H9 (cell line): ENCODE measurements at regions not wholly inside any gene's neighbourhood (a gene's known extent, or its start where the extent isn't known, plus 50 kb on each side); places are given as distances from the start of the nearest gene placed in this dataset.

Experiments used
- DNase-seq: peaks from one replicate; pipeline ENCODE4 v3.0.0-alpha.2; 2017
- H2AFZ ChIP-seq: one replicate; pipeline ENCODE4 v1.6.1; 2013; ENCODE audit warnings: mild to moderate bottlenecking, low read length, control low read depth, moderate library complexity
- H2AK5ac ChIP-seq: 2 replicates; pipeline ENCODE4 v1.6.1; 2013; ENCODE audit warnings: low read length, control low read depth, mixed read lengths; ENCODE audit not compliant: insufficient read length
- H2BK120ac ChIP-seq: one replicate; pipeline ENCODE4 v1.6.1; 2013; ENCODE audit warnings: low read depth, mild to moderate bottlenecking, low read length, control low read depth, inconsistent platforms; ENCODE audit not compliant: poor library complexity, severe bottlenecking
- H2BK12ac ChIP-seq: 2 replicates; pipeline ENCODE4 v1.6.1; 2013; ENCODE audit warnings: low read length, control low read depth, mixed read lengths, low read depth; ENCODE audit not compliant: insufficient read length
- H2BK15ac ChIP-seq: 2 replicates; pipeline ENCODE4 v1.6.1; 2013; ENCODE audit warnings: low read depth, low read length, control low read depth
- H2BK20ac ChIP-seq: one replicate; pipeline ENCODE4 v1.6.1; 2013; ENCODE audit warnings: low read depth, mild to moderate bottlenecking, low read length, control low read depth, inconsistent platforms; ENCODE audit not compliant: poor library complexity, severe bottlenecking
- H2BK5ac ChIP-seq: 2 replicates; pipeline ENCODE4 v1.6.1; 2013; ENCODE audit warnings: low read length, control low read depth, mixed read lengths; ENCODE audit not compliant: insufficient read length
- H3K14ac ChIP-seq: 2 replicates; pipeline ENCODE4 v1.6.1; 2013; ENCODE audit warnings: low read length, control low read depth; ENCODE audit not compliant: insufficient read depth
- H3K18ac ChIP-seq: 2 replicates; pipeline ENCODE4 v1.6.1; 2013; ENCODE audit warnings: low read depth, mild to moderate bottlenecking, mixed read lengths, low read length, control low read depth; ENCODE audit not compliant: insufficient read length
- H3K23ac ChIP-seq: 2 replicates; pipeline ENCODE4 v1.6.1; 2013; ENCODE audit warnings: low read length, control low read depth, mixed read lengths, low read depth; ENCODE audit not compliant: insufficient read length
- H3K23me2 ChIP-seq: 2 replicates; pipeline ENCODE4 v1.6.1; 2013; ENCODE audit warnings: low read depth, mild to moderate bottlenecking, mixed read lengths, low read length, control low read depth; ENCODE audit not compliant: insufficient read length, poor library complexity, severe bottlenecking
- H3K27ac ChIP-seq: 2 replicates; pipeline ENCODE4 v1.5.1; 2013; ENCODE audit warnings: low read length, control low read depth, mixed read lengths, low read depth; ENCODE audit not compliant: insufficient read length
- H3K27me3 ChIP-seq: 2 replicates; pipeline ENCODE4 v1.6.1; 2013; ENCODE audit warnings: low read length, control low read depth, inconsistent platforms; ENCODE audit not compliant: insufficient read depth
- H3K4ac ChIP-seq: 2 replicates; pipeline ENCODE4 v1.6.1; 2013; ENCODE audit warnings: low read depth, mild to moderate bottlenecking, control low read depth, inconsistent platforms, low read length, moderate library complexity
- H3K4me1 ChIP-seq: 2 replicates; pipeline ENCODE4 v1.6.1; 2013; ENCODE audit warnings: low read length, control low read depth, inconsistent platforms; ENCODE audit not compliant: insufficient read depth
- H3K4me2 ChIP-seq: 2 replicates; pipeline ENCODE4 v1.6.1; 2013; ENCODE audit warnings: low read length, control low read depth, mixed read lengths; ENCODE audit not compliant: insufficient read length, insufficient read depth
- H3K56ac ChIP-seq: 2 replicates; pipeline ENCODE4 v1.6.1; 2013; ENCODE audit warnings: low read depth, mild to moderate bottlenecking, mixed read lengths, low read length, control low read depth; ENCODE audit not compliant: insufficient read length
- H3K79me1 ChIP-seq: 2 replicates; pipeline ENCODE4 v1.6.1; 2013; ENCODE audit warnings: low read depth, mild to moderate bottlenecking, moderate library complexity, low read length, control low read depth, inconsistent platforms; ENCODE audit not compliant: insufficient read depth, poor library complexity, severe bottlenecking
- H3K79me2 ChIP-seq: 2 replicates; pipeline ENCODE4 v1.6.1; 2013; ENCODE audit warnings: low read length, control low read depth, inconsistent platforms; ENCODE audit not compliant: insufficient read depth
- H3K9ac ChIP-seq: 2 replicates; pipeline ENCODE4 v1.6.1; 2013; ENCODE audit warnings: low read length, control low read depth, mixed read lengths; ENCODE audit not compliant: insufficient read length; ENCODE audit errors: extremely low read depth
- H3K9me3 ChIP-seq: one replicate; pipeline ENCODE4 v1.6.1; 2013; ENCODE audit warnings: low read depth, low read length, inconsistent platforms; ENCODE audit not compliant: control insufficient read depth
- H3T11ph ChIP-seq: one replicate; pipeline ENCODE4 v1.6.1; 2013; ENCODE audit warnings: mild to moderate bottlenecking, low read length, control low read depth, inconsistent platforms
- H4K20me1 ChIP-seq: one replicate; pipeline ENCODE4 v1.6.1; 2013; ENCODE audit not compliant: control insufficient read depth, insufficient read length, insufficient read depth
- H4K5ac ChIP-seq: 2 replicates; pipeline ENCODE4 v1.6.1; 2013; ENCODE audit warnings: low read depth, mild to moderate bottlenecking, mixed read lengths, low read length, control low read depth; ENCODE audit not compliant: insufficient read length
- H4K8ac ChIP-seq: replicated peaks from 2 replicates; pipeline ENCODE4 v1.6.1; 2013; ENCODE audit warnings: low read length, control low read depth, mixed read lengths, low read depth; ENCODE audit not compliant: insufficient read length
- H4K91ac ChIP-seq: 2 replicates; pipeline ENCODE4 v1.6.1; 2013; ENCODE audit warnings: low read depth, mild to moderate bottlenecking, moderate library complexity, mixed read lengths, low read length, control low read depth; ENCODE audit not compliant: insufficient read length
- H3K27ac Mint-ChIP-seq, 3 experiments: 2 replicates in 2 of 3; 3 replicates in 1 of 3; pipeline ENCODE4 v1.8.0; 2020 to 2021; ENCODE audit warnings: mixed read lengths in 3 of 3, mild to moderate bottlenecking in 1 of 3, moderate library complexity in 1 of 3
- H3K27me3 Mint-ChIP-seq: 2 replicates; pipeline ENCODE4 v1.8.0; 2021; ENCODE audit warnings: low read depth, mild to moderate bottlenecking, moderate library complexity, mixed read lengths
- H3K36me3 Mint-ChIP-seq, 3 experiments: 2 replicates in 2 of 3; 3 replicates in 1 of 3; pipeline ENCODE4 v1.8.0; 2020 to 2021; ENCODE audit warnings: low read depth in 3 of 3, mixed read lengths in 3 of 3; ENCODE audit not compliant: insufficient read depth in 1 of 3
- H3K4me1 Mint-ChIP-seq, 2 experiments: 2 replicates each; pipeline ENCODE4 v1.8.0; 2020; ENCODE audit warnings: mixed read lengths in 2 of 2
- H3K4me3 Mint-ChIP-seq, 2 experiments: 2 replicates in 1 of 2; 3 replicates in 1 of 2; pipeline ENCODE4 v1.8.0; 2020 to 2021; ENCODE audit warnings: mild to moderate bottlenecking in 2 of 2, mixed read lengths in 2 of 2, moderate library complexity in 1 of 2
- H3K9me3 Mint-ChIP-seq, 2 experiments: 2 replicates in 1 of 2; 3 replicates in 1 of 2; pipeline ENCODE4 v1.8.0; 2020; ENCODE audit warnings: mild to moderate bottlenecking in 2 of 2, mixed read lengths in 2 of 2, moderate library complexity in 1 of 2
- WGBS: extraction: QIAGEN DNeasy Blood & Tissue Kit; methylation state at CpG from one replicate; pipeline ENCODE4 v1.1.7; 2013; ENCODE audit warnings: missing lambda C conversion rate, low lambda C conversion rate, mixed read lengths; ENCODE audit not compliant: insufficient read length; ENCODE audit errors: extremely low coverage; 5-methylcytosine and 5-hydroxymethylcytosine counted together
- TF ChIP-seq, protein P1 (sequence below): fragments of 200-600 bp; sonication (generic); conservative IDR thresholded peaks from 3 replicates; pipeline ENCODE4 v1.8.0; 2021; ENCODE audit warnings: antibody characterized with exemption, mild to moderate bottlenecking

DNA sequence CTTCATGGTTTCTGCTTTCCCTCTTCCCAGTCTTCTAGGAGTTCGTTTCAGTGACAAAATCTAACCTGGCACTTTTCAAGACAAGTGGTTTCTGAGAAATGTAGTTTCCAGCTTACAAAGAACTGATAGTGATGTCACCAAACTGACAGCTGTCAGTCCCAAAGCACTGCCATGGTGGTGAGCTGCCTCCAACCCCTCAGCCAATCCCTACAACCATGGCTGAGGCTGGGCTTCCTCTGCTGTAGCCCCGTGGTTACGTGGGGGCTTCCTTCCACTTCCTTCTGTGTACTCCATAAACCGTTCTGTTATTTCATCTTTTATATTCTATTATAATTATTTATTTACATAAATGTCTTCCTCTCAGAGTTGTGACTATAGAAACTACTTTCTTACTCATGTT is 198.6 kb upstream of the AGA start:
- Histone ChIP-seq H3K79me2 (no peaks in the 10 kb centered on the region), H2AFZ (no peak overlapping the region), H3K9me3 (no peaks in the 10 kb centered on the region), H3K4me1 (peaks cover 3% of the 10 kb centered on the region; the same call in 1 of the 2 replicates), H3K23ac (no peak overlapping the region), H2AK5ac (no peak overlapping the region), H3K27ac (no peak overlapping the region), H3K27me3 (no peaks in the 10 kb centered on the region), H3K18ac (no peak overlapping the region), H4K5ac (no peak overlapping the region), H3K56ac (no peak overlapping the region), H4K8ac (no peak overlapping the region), H3T11ph (no peak overlapping the region), H2BK20ac (no peak overlapping the region), H3K9ac (no peak overlapping the region), H3K23me2 (no peaks in the 10 kb centered on the region), H3K4ac (no peak overlapping the region), H4K91ac (no peak overlapping the region), H4K20me1 (no peaks in the 10 kb centered on the region), H2BK120ac (no peak overlapping the region), H2BK5ac (no peak overlapping the region), H3K4me2 (no peak overlapping the region), H3K14ac (no peak overlapping the region), H2BK15ac (no peak overlapping the region), H3K79me1 (no peaks in the 10 kb centered on the region), H2BK12ac (no peak overlapping the region)
- Mint-ChIP-seq H3K4me1 (peaks cover 10 to 13% of the 10 kb centered on the region in 2 experiments), H3K9me3 (peaks cover 0 to 4% of the 10 kb centered on the region in 2 experiments; a peak in 3 of 5 replicates), H3K27ac (no peak overlapping the region), H3K4me3 (no peak overlapping the region), H3K36me3 (peaks cover 2 to 4% (median 3%) of the 10 kb centered on the region in 3 experiments; a peak in 4 of 7 replicates), H3K27me3 (no peaks in the 10 kb centered on the region)
- WGBS = no CpG with 5 or more reads among the region's 4 CpGs
- DNase-seq = no peak
- TF ChIP-seq, protein P1, sequence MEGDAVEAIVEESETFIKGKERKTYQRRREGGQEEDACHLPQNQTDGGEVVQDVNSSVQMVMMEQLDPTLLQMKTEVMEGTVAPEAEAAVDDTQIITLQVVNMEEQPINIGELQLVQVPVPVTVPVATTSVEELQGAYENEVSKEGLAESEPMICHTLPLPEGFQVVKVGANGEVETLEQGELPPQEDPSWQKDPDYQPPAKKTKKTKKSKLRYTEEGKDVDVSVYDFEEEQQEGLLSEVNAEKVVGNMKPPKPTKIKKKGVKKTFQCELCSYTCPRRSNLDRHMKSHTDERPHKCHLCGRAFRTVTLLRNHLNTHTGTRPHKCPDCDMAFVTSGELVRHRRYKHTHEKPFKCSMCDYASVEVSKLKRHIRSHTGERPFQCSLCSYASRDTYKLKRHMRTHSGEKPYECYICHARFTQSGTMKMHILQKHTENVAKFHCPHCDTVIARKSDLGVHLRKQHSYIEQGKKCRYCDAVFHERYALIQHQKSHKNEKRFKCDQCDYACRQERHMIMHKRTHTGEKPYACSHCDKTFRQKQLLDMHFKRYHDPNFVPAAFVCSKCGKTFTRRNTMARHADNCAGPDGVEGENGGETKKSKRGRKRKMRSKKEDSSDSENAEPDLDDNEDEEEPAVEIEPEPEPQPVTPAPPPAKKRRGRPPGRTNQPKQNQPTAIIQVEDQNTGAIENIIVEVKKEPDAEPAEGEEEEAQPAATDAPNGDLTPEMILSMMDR = no peak
